A549 (cell line): ENCODE measurements at regions not wholly inside any gene's neighbourhood (a gene's known extent, or its start where the extent isn't known, plus 50 kb on each side); places are given as distances from the start of the nearest gene placed in this dataset.

Experiments
- ATAC-seq, 2 experiments: fragments of 200-7000 bp in 1 of 2; fragments of >200 bp in 1 of 2; cut with Nextera tagmentation in 1 of 2; cut with Tn5 transposase in 1 of 2; 3 replicates each; pipeline versions ENCODE4 v1.8.0 to v1.9.1; 2018 to 2020; ENCODE audit warnings: mild to moderate bottlenecking in 1 of 2, moderate library complexity in 1 of 2
- CTCF ChIA-PET: fragments of 300-600 bp; sonication (Branson Sonifier 250); formaldehyde crosslinking; extraction: SDS; loops from one replicate; lab custom pipeline; 2021; ENCODE audit warnings: antibody characterized with exemption, inconsistent platforms; lab: Yijun Ruan, JAX
- POLR2A ChIA-PET: fragments of 350-600 bp; formaldehyde crosslinking; extraction: SDS; loops from one replicate; lab custom pipeline; 2021; ENCODE audit warnings: antibody characterized with exemption, inconsistent platforms; lab: Yijun Ruan, JAX
- DNase-seq, 2 experiments: peaks; one replicate each; pipeline versions ENCODE4 v3.0.0 to v3.0.0-alpha.2; 2011 to 2016; ENCODE audit warnings: low read depth in 1 of 2, low spot score in 1 of 2
- FAIRE-seq: peaks from 2 replicates; lab custom pipeline; 2011; peaks lifted over from hg19 to GRCh38; lab: Jason Lieb, UNC
- H3K27ac ChIP-seq, 2 experiments: fragments of >200 bp; sonication (Bioruptor Twin); formaldehyde crosslinking; 3 replicates each; pipeline ENCODE4 v1.5.1; 2016 to 2017
- H3K4me1 ChIP-seq: fragments of >200 bp; sonication (Bioruptor Twin); formaldehyde crosslinking; 3 replicates; pipeline ENCODE4 v1.6.1; 2016
- H3K4me2 ChIP-seq: fragments of >200 bp; sonication (Bioruptor Twin); formaldehyde crosslinking; 3 replicates; pipeline ENCODE4 v1.6.1; 2016
- H3K4me3 ChIP-seq: fragments of >200 bp; sonication (Bioruptor Twin); formaldehyde crosslinking; 3 replicates; pipeline ENCODE4 v1.5.1; 2016
- H3K9me3 ChIP-seq: fragments of >200 bp; sonication (Bioruptor Twin); formaldehyde crosslinking; 3 replicates; pipeline ENCODE4 v1.6.1; 2016
- BHLHE40 ChIP-seq: IDR thresholded peaks from 2 replicates; pipeline ENCODE4 v1.6.1; 2012; ENCODE audit warnings: low read depth, low read length, inconsistent platforms
- CEBPB ChIP-seq, 2 experiments: fragments of >200 bp in 1 of 2; sonication (Bioruptor Twin) in 1 of 2; formaldehyde crosslinking in 1 of 2; IDR thresholded peaks; 2 replicates each; pipeline ENCODE4 v1.6.1; 2012 to 2016
- EHMT2 ChIP-seq: fragments of 200-600 bp; sonication (generic); IDR thresholded peaks from 2 replicates; pipeline ENCODE4 v1.6.1; 2016; ENCODE audit warnings: antibody characterized with exemption, low read depth, mild to moderate bottlenecking, moderate library complexity
- EP300 ChIP-seq, 2 experiments: fragments of >200 bp; sonication (Bioruptor Twin); formaldehyde crosslinking; IDR thresholded peaks; 2 replicates in 1 of 2; 3 replicates in 1 of 2; pipeline ENCODE4 v1.6.1; 2016 to 2017
- ESRRA ChIP-seq: fragments of 150-350 bp; IDR thresholded peaks from 2 replicates; pipeline ENCODE4 v1.6.1; 2014; ENCODE audit warnings: mild to moderate bottlenecking, low read length, borderline replicate concordance
- FOSB ChIP-seq: fragments of 250-450 bp; sonication (Bioruptor Pico); IDR thresholded peaks from 2 replicates; pipeline ENCODE4 v1.5.0; 2020; ENCODE audit warnings: mild to moderate bottlenecking, moderate library complexity
- HDAC2 ChIP-seq: fragments of 200-600 bp; sonication (generic); IDR thresholded peaks from 2 replicates; pipeline ENCODE4 v1.6.1; 2016
- HES2 ChIP-seq: fragments of >200 bp; sonication (Bioruptor Twin); formaldehyde crosslinking; IDR thresholded peaks from 2 replicates; pipeline ENCODE4 v1.6.1; 2016
- HMGXB4 ChIP-seq: fragments of 250-450 bp; sonication (Bioruptor Pico); IDR thresholded peaks from 2 replicates; pipeline ENCODE4 v1.5.0; 2021; ENCODE audit warnings: mild to moderate bottlenecking, moderate library complexity, borderline replicate concordance
- HOXB13 ChIP-seq: fragments of 250-450 bp; sonication (Bioruptor Pico); IDR thresholded peaks from 2 replicates; pipeline ENCODE4 v1.5.0; 2020; ENCODE audit warnings: low read depth, mild to moderate bottlenecking, moderate library complexity
- HOXB5 ChIP-seq: fragments of 250-450 bp; sonication (Bioruptor Pico); IDR thresholded peaks from 2 replicates; pipeline ENCODE4 v1.5.0; 2020; ENCODE audit warnings: mild to moderate bottlenecking, moderate library complexity
- NPAS2 ChIP-seq: fragments of 250-450 bp; sonication (Bioruptor Pico); IDR thresholded peaks from 2 replicates; pipeline ENCODE4 v1.8.0; 2022; ENCODE audit warnings: mild to moderate bottlenecking, moderate library complexity, borderline replicate concordance
- RNF2 ChIP-seq: fragments of 200-600 bp; sonication (generic); IDR thresholded peaks from 2 replicates; pipeline ENCODE4 v1.6.1; 2016; ENCODE audit warnings: low read depth, mild to moderate bottlenecking, antibody characterized with exemption, moderate library complexity, borderline replicate concordance
- SREBF2 ChIP-seq: fragments of 450-650 bp; IDR thresholded peaks from 2 replicates; pipeline ENCODE4 v1.6.1; 2014; ENCODE audit warnings: mild to moderate bottlenecking, moderate library complexity
- TFCP2L1 ChIP-seq: fragments of 250-450 bp; sonication (Bioruptor Pico); IDR thresholded peaks from 2 replicates; pipeline ENCODE4 v1.5.0; 2021; ENCODE audit warnings: mild to moderate bottlenecking
- TP53 ChIP-seq: fragments of 250-450 bp; sonication (Bioruptor Pico); IDR thresholded peaks from 2 replicates; pipeline ENCODE4 v1.5.0; 2021; ENCODE audit warnings: mild to moderate bottlenecking, moderate library complexity
- ZC3H11A ChIP-seq: fragments of 450-650 bp; IDR thresholded peaks from 2 replicates; pipeline ENCODE4 v1.6.1; 2014; ENCODE audit warnings: antibody characterized with exemption, mild to moderate bottlenecking
- ZFP36 ChIP-seq: fragments of 450-650 bp; IDR thresholded peaks from 2 replicates; pipeline ENCODE4 v1.6.1; 2014; ENCODE audit warnings: borderline replicate concordance; ENCODE audit not compliant: partially characterized antibody
- ZSCAN20 ChIP-seq: fragments of 250-450 bp; sonication (Bioruptor Pico); IDR thresholded peaks from 2 replicates; pipeline ENCODE4 v1.8.0; 2022; ENCODE audit warnings: mild to moderate bottlenecking, moderate library complexity
- WGBS: methylation state at CpG from one replicate; pipeline ENCODE4 v1.1.6; 2017; ENCODE audit errors: missing lambda C conversion rate; 5-methylcytosine and 5-hydroxymethylcytosine counted together
- TF ChIP-seq, protein P1 (sequence below): IDR thresholded peaks from 2 replicates; pipeline ENCODE4 v1.6.1; 2012
- TF ChIP-seq, protein P2 (sequence below): IDR thresholded peaks from 2 replicates; pipeline ENCODE4 v1.6.1; 2012

DNA sequence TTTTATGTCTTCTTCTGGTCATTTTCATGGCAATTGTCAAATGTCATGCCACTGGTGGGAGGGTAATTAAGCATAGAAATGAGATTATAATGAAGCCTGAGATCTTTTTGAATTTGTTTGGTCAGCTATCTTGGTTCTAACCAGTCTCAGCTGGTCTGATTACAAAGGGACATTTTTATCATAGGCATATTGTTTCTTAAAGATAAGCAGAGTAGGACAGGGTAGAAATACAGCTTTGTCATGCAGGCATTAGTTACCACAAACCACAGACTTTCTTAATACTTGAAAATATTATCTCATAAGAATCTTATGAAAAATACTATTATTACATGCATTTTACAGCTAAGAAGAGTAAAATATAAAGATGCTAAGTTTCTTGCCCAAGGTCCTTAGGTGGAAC, 1761.5 kb downstream of the PCDH9 start:
- Histone ChIP-seq H3K27ac (no peak overlapping the region), H3K4me1 (no peaks in the 10 kb centered on the region), H3K4me3 (no peak overlapping the region), H3K9me3 (no peaks in the 10 kb centered on the region), H3K4me2 (no peak overlapping the region)
- FAIRE-seq, result no peak
- TF ChIP-seq NPAS2 (CRISPR knock-in tag) (no peak), EHMT2 (no peak)
- POLR2A ChIA-PET, result no interaction called here
- ATAC-seq, result no peak
- no peak for DNase-seq
- CTCF ChIA-PET, result interaction anchor here (0.7 kb wide), 1 partner anchor 1768 kb away, joined by 3 read pairs; no protein-coding TSS in a partner anchor

GRCh38 chr13:65461590-65461989, 1768.5 kb downstream of the PCDH9 start:
- ChIA-PET CTCF (no interaction called here), POLR2A (no interaction called here)
- FAIRE-seq, result no peak
- Histone ChIP-seq H3K27ac (no peak overlapping the region), H3K4me2 (no peak overlapping the region), H3K4me3 (no peak overlapping the region), H3K9me3 (no peaks in the 10 kb centered on the region), H3K4me1 (no peaks in the 10 kb centered on the region)
- 67% methylated on average over 6 of the region's 6 CpGs for WGBS
- ATAC-seq, result no peak
- TF ChIP-seq ZFP36, result no peak
- no peak for TF ChIP-seq HOXB13
- no peak for DNase-seq

GRCh38 chr13:65460136-65460535, 1770.0 kb downstream of the PCDH9 start:
- POLR2A ChIA-PET, result no interaction called here
- FAIRE-seq, result no peak
- CTCF ChIA-PET, result no interaction called here
- TF ChIP-seq CEBPB (IDR thresholded peaks at IDR 0.05), result no peak
- no peak for TF ChIP-seq HOXB5 (CRISPR knock-in tag)
- no peak for TF ChIP-seq SREBF2
- no peak for TF ChIP-seq HMGXB4 (CRISPR knock-in tag)
- TF ChIP-seq ESRRA, result no peak
- no peak for TF ChIP-seq ZC3H11A
- TF ChIP-seq ZSCAN20 (CRISPR knock-in tag), result no peak
- TF ChIP-seq HES2, result no peak
- no peak for TF ChIP-seq RNF2
- no peak for TF ChIP-seq EP300 (IDR thresholded peaks at IDR 0.05)
- TF ChIP-seq FOSB (CRISPR knock-in tag), result no peak
- TF ChIP-seq BHLHE40, result no peak
- TF ChIP-seq, protein P1, sequence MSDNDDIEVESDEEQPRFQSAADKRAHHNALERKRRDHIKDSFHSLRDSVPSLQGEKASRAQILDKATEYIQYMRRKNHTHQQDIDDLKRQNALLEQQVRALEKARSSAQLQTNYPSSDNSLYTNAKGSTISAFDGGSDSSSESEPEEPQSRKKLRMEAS, result no peak
- no peak for TF ChIP-seq TFCP2L1 (CRISPR knock-in tag)
- TF ChIP-seq TP53 (CRISPR knock-in tag), result no peak
- TF ChIP-seq HDAC2, result no peak
- TF ChIP-seq, protein P2, sequence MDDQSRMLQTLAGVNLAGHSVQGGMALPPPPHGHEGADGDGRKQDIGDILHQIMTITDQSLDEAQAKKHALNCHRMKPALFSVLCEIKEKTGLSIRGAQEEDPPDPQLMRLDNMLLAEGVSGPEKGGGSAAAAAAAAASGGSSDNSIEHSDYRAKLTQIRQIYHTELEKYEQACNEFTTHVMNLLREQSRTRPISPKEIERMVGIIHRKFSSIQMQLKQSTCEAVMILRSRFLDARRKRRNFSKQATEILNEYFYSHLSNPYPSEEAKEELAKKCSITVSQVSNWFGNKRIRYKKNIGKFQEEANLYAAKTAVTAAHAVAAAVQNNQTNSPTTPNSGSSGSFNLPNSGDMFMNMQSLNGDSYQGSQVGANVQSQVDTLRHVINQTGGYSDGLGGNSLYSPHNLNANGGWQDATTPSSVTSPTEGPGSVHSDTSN, result no peak
- TF ChIP-seq, all 56 proteins: peak for 0
- H3K4me3 ChIP-seq, result no peak overlapping the region
- no peaks in the 10 kb centered on the region for H3K4me1 ChIP-seq
- DNase-seq (no peak), ATAC-seq (no peak)
- H3K27ac ChIP-seq, result no peak overlapping the region
- no peak overlapping the region for H3K4me2 ChIP-seq
- WGBS, result 94% methylated on average over 1 of the region's 1 CpG
- H3K9me3 ChIP-seq, result no peaks in the 10 kb centered on the region
